Uterus (tissue), 2 donors: ENCODE measurements at regions not wholly inside any gene's neighbourhood (a gene's known extent, or its start where the extent isn't known, plus 50 kb on each side); places are given as distances from the start of the nearest gene placed in this dataset.

Source experiments
- CTCF ChIP-seq, 4 experiments: fragments of 200-600 bp in 2 of 4; fragments of 450-650 bp in 2 of 4; sonication (generic) in 2 of 4; IDR thresholded peaks; one replicate each; pipeline ENCODE4 v1.5.1; 2016 to 2019; ENCODE audit warnings: antibody characterized with exemption in 4 of 4, mild to moderate bottlenecking in 2 of 4, moderate library complexity in 1 of 4
- POLR2A ChIP-seq, 2 donors: fragments of 450-650 bp; IDR thresholded peaks; one replicate each; pipeline ENCODE4 v1.6.1; 2016; ENCODE audit warnings: antibody characterized with exemption in 2 of 2, mild to moderate bottlenecking in 1 of 2, moderate library complexity in 1 of 2

- TF ChIP-seq POLR2A (IDR thresholded peaks at IDR 0.05) (no peak), CTCF (IDR thresholded peaks at IDR 0.05) (no peak)
These were observed 62.5 kb upstream of the PHACTR1 start for GRCh38 chr6:12654107-12654506.
